Stimulated activated CD8-positive, alpha-beta memory T cell treated with anti-CD3 and anti-CD28 coated beads, Interleukin-15, amount 100 ng/mL, for 24 hours (primary cell): ENCODE measurements at regions not wholly inside any gene's neighbourhood (a gene's known extent, or its start where the extent isn't known, plus 50 kb on each side); places are given as distances from the start of the nearest gene placed in this dataset.
"Not testable (repeated sequence)": the region's sequence is repeated elsewhere in the genome, so short reads cannot be mapped to it uniquely, and the experiment has no call there.

Experiments
- DNase-seq: peaks from one replicate; pipeline ENCODE4 v3.0.0-alpha.2; 2020; ENCODE audit warnings: low read depth

DNA sequence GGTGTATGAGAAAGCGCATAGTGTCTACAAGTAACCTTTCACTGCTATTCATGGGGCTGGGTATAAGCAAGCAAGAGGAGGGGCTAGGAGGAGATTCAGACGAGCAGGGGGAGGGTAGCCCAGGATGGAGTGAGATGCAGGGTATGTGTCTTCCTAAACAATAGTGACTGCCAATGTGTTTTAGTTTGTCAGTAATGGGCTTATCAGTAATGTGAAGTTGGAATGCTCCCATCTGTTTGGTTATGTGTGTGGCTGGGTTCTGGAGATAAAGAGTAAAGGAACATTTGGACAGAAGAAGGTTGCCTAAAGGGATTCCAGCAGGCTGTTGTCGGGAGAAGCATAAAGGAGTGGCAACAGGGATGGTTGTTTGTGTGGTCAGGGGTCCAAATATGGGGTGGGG, 62.7 kb upstream of the EZR start:
- DNase-seq = not testable (repeated sequence)

DNA sequence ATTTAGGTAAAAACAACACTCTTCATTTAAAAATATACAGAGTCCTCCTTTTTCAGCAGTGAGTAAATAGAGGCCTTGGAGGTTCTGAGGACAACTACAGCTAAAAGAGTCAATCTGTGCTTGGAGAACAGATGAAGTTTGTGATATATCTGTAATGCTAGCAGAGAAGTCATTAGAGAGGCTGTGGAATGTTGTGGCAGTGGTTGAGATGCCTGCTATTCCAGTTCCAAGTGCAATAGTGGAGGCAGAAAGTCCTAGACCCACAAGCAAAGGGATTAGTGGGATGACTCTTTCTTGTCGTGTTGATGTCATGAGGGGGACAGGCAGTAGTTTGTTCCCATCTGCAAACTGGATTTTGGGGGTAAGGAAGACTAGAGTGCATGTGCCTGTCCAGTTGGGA, 62.1 kb upstream of the EZR start:
- not testable (repeated sequence) for DNase-seq

DNA sequence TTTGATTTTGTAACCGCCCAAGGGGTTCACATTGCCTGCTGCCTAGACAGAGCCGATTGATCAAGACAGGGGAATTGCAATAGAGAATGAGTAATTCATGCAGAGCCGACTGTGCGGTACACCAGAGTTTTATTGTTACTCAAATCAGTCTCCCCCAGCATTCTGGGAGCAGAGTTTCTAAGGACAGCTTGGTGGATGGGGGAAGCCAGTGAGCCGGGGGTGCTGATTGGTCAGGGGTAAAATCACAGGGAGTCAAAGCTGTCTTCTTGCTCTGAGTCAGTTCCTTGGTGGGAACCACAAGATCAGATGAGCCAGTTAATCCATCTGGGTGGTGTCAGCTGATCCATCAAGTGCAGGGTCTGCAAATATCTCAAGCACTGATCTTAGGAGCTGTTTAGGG, 60.0 kb upstream of the EZR start:
- DNase-seq = no peak

DNA sequence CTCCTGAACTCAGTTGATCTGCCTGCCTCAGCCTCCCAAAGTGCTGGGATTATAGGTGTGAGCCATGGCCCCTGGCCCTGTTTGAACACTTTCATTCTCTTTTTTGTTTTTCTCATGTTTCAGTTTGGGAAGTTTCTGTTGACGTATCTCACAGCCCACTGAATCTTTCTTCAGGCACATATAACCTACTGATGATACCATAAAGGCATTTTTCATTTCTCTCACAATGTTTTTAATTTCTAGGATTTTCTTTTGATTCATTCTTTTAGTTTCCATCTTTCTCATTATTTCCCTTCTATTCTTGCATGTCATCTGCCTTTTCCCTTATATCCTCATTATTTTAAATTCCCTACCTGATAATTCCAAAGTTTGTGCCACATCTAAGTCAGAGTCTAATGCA, 58.5 kb upstream of the EZR start:
- no peak for DNase-seq

DNA sequence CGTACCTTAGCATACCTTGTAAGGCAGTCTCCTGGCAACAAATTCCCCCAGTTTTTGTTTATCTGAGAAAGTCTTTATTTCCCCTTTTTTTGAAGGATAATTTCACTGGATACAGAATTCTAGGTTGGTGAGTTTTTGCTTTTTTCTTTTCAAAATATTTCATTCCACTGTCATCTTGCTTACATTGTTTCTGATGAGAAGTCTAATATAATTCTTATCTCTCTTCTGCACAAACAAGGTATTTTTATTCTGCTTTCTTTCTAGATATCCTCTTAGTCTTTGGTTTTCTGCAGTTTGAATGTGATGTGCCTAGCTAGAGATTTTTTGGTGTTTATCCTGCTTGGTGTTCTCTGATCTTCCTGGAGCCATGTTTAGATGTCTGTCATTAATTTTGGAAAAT, 57.7 kb upstream of the EZR start:
- no peak for DNase-seq

DNA sequence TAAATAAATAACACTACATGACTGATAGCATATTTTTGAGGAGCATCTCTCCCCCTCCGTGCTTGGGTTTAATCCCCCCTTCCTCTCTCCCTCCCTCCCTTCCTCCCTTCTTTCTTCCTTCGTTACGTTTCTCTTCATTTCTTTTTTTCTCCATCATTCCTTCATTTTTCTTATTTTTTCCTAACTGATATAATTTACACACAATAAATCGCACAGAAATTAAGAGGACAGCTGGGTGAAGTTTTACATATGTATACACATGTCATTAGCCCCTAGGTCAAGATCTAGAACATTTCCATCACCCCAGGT, 51.4 kb upstream of the EZR start:
- no peak for DNase-seq

DNA sequence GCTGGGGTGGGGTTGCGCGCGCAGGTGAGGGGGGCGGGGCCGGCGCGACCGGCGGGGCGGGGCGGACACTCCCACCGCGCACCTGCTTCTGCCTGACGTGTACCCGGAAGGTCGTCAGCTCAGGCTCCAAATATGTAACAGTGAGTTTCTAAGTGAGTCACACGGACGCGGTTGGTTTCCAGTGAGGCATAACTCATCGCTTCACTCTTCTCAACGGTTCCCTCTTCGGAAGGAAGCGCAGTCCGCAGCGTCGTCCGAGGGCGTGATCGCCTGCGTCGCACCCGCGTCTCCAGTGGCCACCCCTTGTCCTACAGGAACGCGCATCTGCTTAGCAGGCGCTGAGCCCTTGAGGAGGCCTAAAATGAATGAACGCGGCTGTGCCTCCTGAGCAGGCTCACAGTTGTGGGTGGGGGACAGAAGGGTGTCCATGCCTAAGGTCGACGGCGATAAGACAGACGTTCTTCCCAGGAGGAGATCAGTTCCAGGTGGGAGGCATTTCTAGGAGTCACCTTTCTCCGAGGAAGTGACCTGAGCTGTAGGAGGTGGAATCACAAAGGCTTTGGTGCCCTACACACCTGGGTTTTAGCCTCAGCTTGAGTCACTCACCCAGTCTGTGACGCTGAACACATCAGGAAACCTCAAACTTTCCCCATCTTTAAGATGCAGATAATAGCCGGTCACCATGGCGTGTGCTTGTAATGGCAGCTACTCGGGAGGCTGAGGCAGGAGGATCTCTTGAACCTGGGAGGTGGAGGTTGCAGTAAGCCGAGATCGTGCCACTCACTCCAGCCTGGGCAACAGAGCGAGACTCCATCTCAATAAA, 50.9 kb upstream of the EZR start:
- DNase-seq = peak; percentile 94

DNA sequence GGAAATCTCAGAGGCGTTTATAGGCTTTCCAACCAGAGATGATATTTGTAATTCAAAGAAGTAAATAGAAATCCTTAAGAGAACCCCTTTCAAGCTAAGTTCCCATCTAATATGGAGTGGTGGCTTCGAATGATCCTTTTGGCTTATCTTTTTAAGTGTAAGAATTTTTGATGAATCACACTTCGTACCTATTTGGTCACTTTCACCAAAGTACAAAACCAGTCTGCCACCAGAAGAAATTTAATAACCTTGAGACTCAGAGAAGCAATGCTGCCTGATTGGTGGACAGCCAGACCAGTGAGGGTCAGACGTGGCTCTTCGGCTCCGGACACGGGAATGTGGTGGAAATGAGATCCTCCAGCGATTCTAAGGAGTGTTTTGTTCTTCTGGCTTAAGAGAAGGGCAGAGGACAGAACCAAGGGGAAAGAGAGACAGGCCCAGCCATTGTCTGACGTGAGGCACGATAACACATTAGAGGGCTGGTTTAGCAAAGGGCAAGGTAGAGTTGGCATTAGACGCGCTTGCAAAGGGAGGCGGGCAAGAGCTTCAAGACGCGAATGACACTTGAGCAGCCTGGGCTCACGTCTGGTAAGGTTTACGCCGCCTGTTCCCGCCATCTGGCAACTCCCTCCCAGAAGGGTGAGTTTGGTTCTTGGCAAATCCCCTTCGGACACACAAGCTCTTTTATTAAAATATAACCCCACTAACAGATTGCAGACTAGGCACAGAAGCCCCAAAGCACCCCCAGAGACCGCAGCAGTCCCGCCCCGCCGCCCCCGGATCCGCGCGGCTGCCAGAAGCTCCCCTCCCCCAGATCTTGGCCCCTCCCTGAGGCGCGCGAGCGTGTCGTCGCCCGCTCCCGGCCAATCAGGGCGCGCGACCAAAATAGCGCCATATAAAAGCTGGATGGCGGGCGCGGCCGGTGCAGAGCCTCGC, 50.0 kb upstream of the EZR start:
- DNase-seq = no peak
